ENCODE measurements at regions not wholly inside any gene's neighbourhood (a gene's known extent, or its start where the extent isn't known, plus 50 kb on each side); places are given as distances from the start of the nearest gene placed in this dataset.

- no peak for TF ChIP-seq EGR1 (IDR thresholded peaks at IDR 0.05)
- no peak for TF ChIP-seq TAF1 (IDR thresholded peaks at IDR 0.05; ENCODE audit: low read depth)
- TF ChIP-seq YY1 (IDR thresholded peaks at IDR 0.05; ENCODE audit: low read depth), result no peak
- no peak for TF ChIP-seq TEAD4 (IDR thresholded peaks at IDR 0.05)
- no peak for TF ChIP-seq REST (IDR thresholded peaks at IDR 0.05; ENCODE audit: low read depth)
- no peak for TF ChIP-seq FOXM1 (IDR thresholded peaks at IDR 0.05; ENCODE audit: borderline replicate concordance, low read depth)
- no peak for TF ChIP-seq EP300 (IDR thresholded peaks at IDR 0.05; ENCODE audit: borderline replicate concordance)
Measured at GRCh38 chr2:13006426-13006825, 289.7 kb downstream of the TRIB2 start.

All from Ishikawa (cell line).